ENCODE measurements at regions not wholly inside any gene's neighbourhood (a gene's known extent, or its start where the extent isn't known, plus 50 kb on each side); places are given as distances from the start of the nearest gene placed in this dataset.
"Not testable (repeated sequence)": the region's sequence is repeated elsewhere in the genome, so short reads cannot be mapped to it uniquely, and the experiment has no call there.

- DNase-seq = no peak
- in situ Hi-C loops (cut with MboI; ENCODE audit: low pct_unique_long_range_greater_than_20kb, low sequenced_read_pairs) = no loop called here
These were observed 80.1 kb upstream of the CD55 start for GRCh38 chr1:207241164-207241934.

DNA sequence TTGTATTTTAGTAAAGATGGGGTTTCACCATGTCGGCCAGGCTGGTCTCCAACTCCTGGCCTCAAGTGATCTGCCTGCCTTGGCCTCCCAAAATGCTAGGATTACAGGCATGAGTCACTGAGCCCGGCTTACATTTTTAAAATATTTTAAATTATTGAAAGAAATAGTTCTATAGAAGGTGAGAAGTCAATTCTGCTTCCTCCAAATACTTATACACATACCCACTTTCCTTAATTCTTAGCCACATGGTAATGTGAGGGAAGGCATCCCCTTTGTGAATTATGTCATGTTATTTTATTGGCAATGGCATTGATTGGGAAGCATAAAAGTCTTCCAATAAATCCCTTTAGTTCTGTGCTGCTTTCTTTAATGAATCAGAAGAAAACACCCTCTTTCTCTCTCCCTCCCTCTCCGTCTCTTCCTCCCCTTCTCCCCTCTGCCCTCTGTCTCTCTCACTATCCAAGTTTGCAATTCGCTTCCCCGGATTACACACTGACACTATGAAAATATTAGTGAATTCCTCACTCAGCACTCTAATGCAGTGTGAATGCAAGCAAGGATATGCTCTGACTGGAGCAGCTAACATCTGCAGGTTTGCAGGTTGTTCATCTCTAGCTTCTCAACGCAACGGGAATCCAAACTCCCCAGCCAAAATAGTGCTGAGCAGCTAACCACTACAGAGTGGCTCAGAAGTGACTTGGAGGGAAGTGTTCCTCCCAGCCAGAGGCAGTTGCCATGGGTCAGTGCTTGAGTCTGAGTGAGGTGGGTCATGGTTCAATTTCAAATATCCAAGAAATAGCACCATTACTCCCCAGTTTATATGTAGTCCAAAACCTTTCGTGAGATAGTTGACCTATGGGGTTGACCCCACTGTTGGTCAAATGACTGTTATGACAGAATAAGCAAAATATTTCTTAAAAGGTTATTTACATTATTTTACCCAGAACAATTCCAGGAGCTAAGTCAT lies 77.8 kb upstream of the CD55 start:
- in situ Hi-C loops (cut with MboI; ENCODE audit: low pct_unique_long_range_greater_than_20kb, low sequenced_read_pairs) = no loop called here
- DNase-seq = no peak

DNA sequence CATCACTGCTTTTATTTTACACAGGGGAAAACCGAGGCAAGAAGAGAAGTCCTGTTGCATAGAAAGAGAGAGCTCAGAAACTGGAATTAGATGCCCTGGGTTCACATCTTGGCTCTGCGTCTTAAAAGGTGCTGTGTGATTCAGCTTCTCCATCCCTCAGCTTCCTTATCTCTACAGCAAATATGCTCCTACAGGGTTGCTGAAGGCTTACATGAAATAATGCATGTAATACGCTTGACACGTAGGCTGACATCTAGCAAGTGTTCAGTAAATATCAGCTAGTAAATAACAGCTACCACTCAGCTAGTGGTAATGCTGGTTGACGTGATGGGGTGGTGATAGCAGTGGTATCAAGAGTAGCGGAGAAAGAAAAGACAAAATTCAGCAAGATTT lies 77.1 kb upstream of the CD55 start:
- in situ Hi-C loops (cut with MboI; ENCODE audit: low pct_unique_long_range_greater_than_20kb, low sequenced_read_pairs) = no loop called here
- no peak for DNase-seq

GRCh38 chr1:207245124-207245523 lies 76.4 kb upstream of the CD55 start:
- in situ Hi-C loops (cut with MboI; ENCODE audit: low pct_unique_long_range_greater_than_20kb, low sequenced_read_pairs) = no loop called here

GRCh38 chr1:207248544-207249198 lies 72.8 kb upstream of the CD55 start:
- in situ Hi-C loops (cut with MboI; ENCODE audit: low pct_unique_long_range_greater_than_20kb, low sequenced_read_pairs) = no loop called here
- no peak for DNase-seq

More at GRCh38 chr1:207245124-207245523, 76.4 kb upstream of the CD55 start:
- DNase-seq = no peak

- in situ Hi-C loops (cut with MboI; ENCODE audit: low pct_unique_long_range_greater_than_20kb, low sequenced_read_pairs) = no loop called here
These were observed 71.0 kb upstream of the CD55 start for GRCh38 chr1:207250431-207250830.

GRCh38 chr1:207251066-207251465 lies 70.4 kb upstream of the CD55 start:
- no peak for DNase-seq
- in situ Hi-C loops (cut with MboI; ENCODE audit: low pct_unique_long_range_greater_than_20kb, low sequenced_read_pairs) = no loop called here

More at GRCh38 chr1:207250431-207250830, 71.0 kb upstream of the CD55 start:
- DNase-seq = no peak

- DNase-seq = no peak
- in situ Hi-C loops (cut with MboI; ENCODE audit: low pct_unique_long_range_greater_than_20kb, low sequenced_read_pairs) = no loop called here
These were observed 64.6 kb upstream of the CD55 start for GRCh38 chr1:207256869-207257268.

DNA sequence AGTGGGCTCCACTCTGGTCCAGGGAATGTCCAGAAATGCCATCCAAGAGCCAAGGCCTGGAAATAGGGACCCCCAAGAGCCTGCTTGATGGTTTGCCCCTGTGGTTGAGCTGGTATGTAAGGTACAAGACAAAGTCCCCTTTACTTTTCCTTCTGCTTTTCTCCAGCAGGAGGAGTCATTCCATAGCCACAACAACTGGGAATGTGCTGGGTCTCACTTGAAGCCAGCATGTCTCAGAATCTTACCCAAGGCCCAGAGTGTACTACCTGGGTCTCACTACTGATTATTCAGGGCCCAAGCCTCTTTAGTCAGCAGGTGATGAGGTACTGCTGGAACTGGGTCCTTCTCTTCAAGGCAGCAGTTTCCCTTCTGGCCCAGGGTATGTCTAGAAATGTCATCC lies 62.1 kb upstream of the CD55 start:
- peak; percentile 32 for DNase-seq

DNA sequence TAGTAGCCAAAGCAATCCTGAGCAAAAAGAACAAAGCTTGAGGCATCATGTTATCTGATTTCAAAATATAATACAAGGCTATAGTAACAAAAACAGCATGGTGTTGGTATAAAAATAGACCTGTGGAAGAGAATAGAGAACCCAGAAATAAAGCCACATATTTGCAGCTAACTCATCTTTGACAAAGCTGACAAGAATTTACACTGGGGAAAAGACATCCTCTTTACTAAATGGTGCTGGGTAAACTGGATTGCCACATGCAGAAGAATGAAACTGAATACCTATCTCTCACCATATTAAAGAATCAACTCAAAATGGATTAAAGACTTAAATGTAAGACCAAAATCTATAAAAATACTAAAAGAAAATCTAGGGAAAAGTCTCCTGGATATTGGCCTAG lies 59.5 kb upstream of the CD55 start:
- in situ Hi-C loops (cut with MboI; ENCODE audit: low pct_unique_long_range_greater_than_20kb, low sequenced_read_pairs) = no loop called here
- no peak for DNase-seq

More for the DNA sequence above, 62.1 kb upstream of the CD55 start:
- in situ Hi-C loops (cut with MboI; ENCODE audit: low pct_unique_long_range_greater_than_20kb, low sequenced_read_pairs) = no loop called here

- DNase-seq; in situ Hi-C loops (cut with MboI; ENCODE audit: low pct_unique_long_range_greater_than_20kb, low sequenced_read_pairs): not testable (repeated sequence)
These were observed 58.6 kb upstream of the CD55 start for GRCh38 chr1:207262891-207263290.

- in situ Hi-C loops (cut with MboI; ENCODE audit: low pct_unique_long_range_greater_than_20kb, low sequenced_read_pairs) = no loop called here
These were observed 56.7 kb upstream of the CD55 start for GRCh38 chr1:207264663-207265252.

DNA sequence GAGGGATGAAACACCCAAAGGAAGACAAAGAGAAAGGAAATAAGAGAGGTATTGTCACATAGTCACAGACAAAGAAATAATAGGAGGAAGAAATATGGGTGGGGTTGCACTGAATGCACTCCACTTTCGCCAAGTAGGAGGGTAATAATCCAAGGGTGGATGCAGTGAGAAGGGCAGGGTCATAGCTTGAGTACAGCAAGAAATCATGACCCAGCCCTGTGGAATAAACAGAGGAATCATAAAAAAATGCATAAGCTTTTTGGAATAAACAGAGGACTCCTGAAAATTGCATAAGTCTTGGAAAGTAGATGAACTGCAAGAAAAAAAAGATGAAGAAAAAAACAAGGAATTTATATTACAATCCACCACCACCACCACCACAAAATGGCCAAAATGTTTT lies 53.1 kb upstream of the CD55 start:
- in situ Hi-C loops (cut with MboI; ENCODE audit: low pct_unique_long_range_greater_than_20kb, low sequenced_read_pairs) = no loop called here
- no peak for DNase-seq

More at GRCh38 chr1:207264663-207265252, 56.7 kb upstream of the CD55 start:
- no peak for DNase-seq

DNA sequence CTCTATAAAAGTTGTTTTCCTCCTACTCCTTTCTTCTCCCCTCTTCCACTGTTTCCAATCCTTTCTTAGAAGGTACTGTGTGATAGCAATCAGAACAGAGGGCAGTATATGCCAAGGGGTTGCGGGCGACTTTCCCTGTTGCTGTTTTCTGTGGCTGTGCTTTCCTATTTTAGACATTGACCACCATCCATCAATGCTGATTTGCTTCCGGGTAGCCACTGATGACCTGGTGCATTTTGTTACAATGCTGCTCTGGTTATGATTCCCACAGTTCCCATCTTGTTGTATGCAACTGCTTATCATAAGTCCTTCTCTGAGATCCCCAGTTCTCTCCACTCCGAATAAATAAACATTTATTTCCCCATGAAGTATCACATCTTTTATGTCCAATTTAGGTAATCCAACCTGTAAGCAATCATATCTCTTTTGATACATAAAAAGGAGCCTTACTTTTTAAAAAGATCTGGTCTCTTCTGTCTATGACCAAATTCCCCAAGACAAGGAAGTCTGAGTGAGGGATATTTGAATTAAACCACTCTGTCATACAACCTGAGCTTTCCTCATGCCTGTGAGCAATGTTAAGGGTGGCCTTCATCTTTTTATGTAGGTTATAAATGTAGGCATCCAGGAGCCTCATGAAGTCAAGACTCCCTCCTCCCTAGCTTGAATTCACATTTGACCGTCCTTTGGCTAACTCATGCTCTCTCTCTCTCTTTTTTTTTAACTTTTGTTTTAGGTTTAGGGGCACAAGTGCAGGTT lies 52.5 kb upstream of the CD55 start:
- in situ Hi-C loops (cut with MboI; ENCODE audit: low pct_unique_long_range_greater_than_20kb, low sequenced_read_pairs) = no loop called here
- no peak for DNase-seq

All from KBM-7 (cell line).